ENCODE measurements at regions not wholly inside any gene's neighbourhood (a gene's known extent, or its start where the extent isn't known, plus 50 kb on each side); places are given as distances from the start of the nearest gene placed in this dataset.

GRCh38 chr12:115364921-115365320 is 680.9 kb upstream of the TBX3 start:
- H2AFZ ChIP-seq (replicated peaks): no peak overlapping the region
- no peaks in the 10 kb centered on the region for H3K4me1 Mint-ChIP-seq
- H3K27ac ChIP-seq: no peak overlapping the region
- no peaks in the 10 kb centered on the region for H3K4me1 ChIP-seq
- TF ChIP-seq EZH2 (IDR thresholded peaks at IDR 0.05): no peak
- no peak for TF ChIP-seq EZH2phosphoT487 (IDR thresholded peaks at IDR 0.05)
- no peak for TF ChIP-seq CTCF (IDR thresholded peaks at IDR 0.05)
- peaks cover 6% of the 10 kb centered on the region for H3K9me3 Mint-ChIP-seq
- no peak overlapping the region for H3K4me3 ChIP-seq
- DNase-seq (ENCODE audit: low spot score): no peak
- no peaks in the 10 kb centered on the region for H3F3A ChIP-seq (ENCODE audit: low read depth)
- no peaks in the 10 kb centered on the region for H3K79me2 ChIP-seq (ENCODE audit: low read depth)
- H4K20me1 ChIP-seq (ENCODE audit: low read depth): no peaks in the 10 kb centered on the region
- no peak overlapping the region for H3K4me2 ChIP-seq
- H3K36me3 ChIP-seq: no peaks in the 10 kb centered on the region
- no peaks in the 10 kb centered on the region for H3K36me3 Mint-ChIP-seq
- peaks cover 4% of the 10 kb centered on the region for H3K27me3 Mint-ChIP-seq (ENCODE audit: insufficient read depth, low read depth)
- no peaks in the 10 kb centered on the region for H3K27me3 ChIP-seq
- H3K9me3 ChIP-seq (ENCODE audit: low read depth): no peaks in the 10 kb centered on the region
- H3K27ac Mint-ChIP-seq: no peak overlapping the region
- no peak overlapping the region for H3K9ac ChIP-seq
- H3K4me3 Mint-ChIP-seq: no peak overlapping the region

- Histone ChIP-seq H3F3A (ENCODE audit: low read depth) (no peaks in the 10 kb centered on the region), H3K27me3 (no peaks in the 10 kb centered on the region), H3K36me3 (no peaks in the 10 kb centered on the region), H3K9me3 (ENCODE audit: low read depth) (no peaks in the 10 kb centered on the region), H3K4me3 (no peak overlapping the region), H3K79me2 (ENCODE audit: low read depth) (no peaks in the 10 kb centered on the region), H4K20me1 (ENCODE audit: low read depth) (no peaks in the 10 kb centered on the region), H2AFZ (replicated peaks) (no peak overlapping the region), H3K27ac (no peak overlapping the region), H3K4me1 (no peaks in the 10 kb centered on the region), H3K4me2 (no peak overlapping the region), H3K9ac (no peak overlapping the region)
- Mint-ChIP-seq H3K27ac (no peak overlapping the region), H3K9me3 (peaks cover 1% of the 10 kb centered on the region), H3K4me3 (no peak overlapping the region), H3K36me3 (no peaks in the 10 kb centered on the region), H3K27me3 (ENCODE audit: insufficient read depth, low read depth) (peaks cover 4% of the 10 kb centered on the region), H3K4me1 (no peaks in the 10 kb centered on the region)
- TF ChIP-seq EZH2phosphoT487 (IDR thresholded peaks at IDR 0.05) (no peak), CTCF (IDR thresholded peaks at IDR 0.05) (no peak), EZH2 (IDR thresholded peaks at IDR 0.05) (no peak)
- no peak for DNase-seq (ENCODE audit: low spot score)
Observed at GRCh38 chr12:115362339-115362976, 678.5 kb upstream of the TBX3 start.

GRCh38 chr12:115357681-115358080 is 673.7 kb upstream of the TBX3 start:
- H3K27me3 ChIP-seq: no peaks in the 10 kb centered on the region
- Mint-ChIP-seq H3K36me3 (no peaks in the 10 kb centered on the region), H3K4me3 (no peak overlapping the region), H3K27ac (no peak overlapping the region), H3K27me3 (ENCODE audit: insufficient read depth, low read depth) (peaks cover 3% of the 10 kb centered on the region), H3K9me3 (no peaks in the 10 kb centered on the region), H3K4me1 (no peaks in the 10 kb centered on the region)
- no peak for TF ChIP-seq EZH2phosphoT487 (IDR thresholded peaks at IDR 0.05)
- TF ChIP-seq CTCF (IDR thresholded peaks at IDR 0.05): no peak
- TF ChIP-seq EZH2 (IDR thresholded peaks at IDR 0.05): no peak
- H3K9ac ChIP-seq: no peak overlapping the region
- H3K4me2 ChIP-seq: no peak overlapping the region
- H3K4me1 ChIP-seq: no peaks in the 10 kb centered on the region
- H3F3A ChIP-seq (ENCODE audit: low read depth): no peaks in the 10 kb centered on the region
- H2AFZ ChIP-seq (replicated peaks): no peak overlapping the region
- no peak for DNase-seq (ENCODE audit: low spot score)
- H3K27ac ChIP-seq: no peak overlapping the region
- no peaks in the 10 kb centered on the region for H3K36me3 ChIP-seq
- no peaks in the 10 kb centered on the region for H4K20me1 ChIP-seq (ENCODE audit: low read depth)
- H3K79me2 ChIP-seq (ENCODE audit: low read depth): no peaks in the 10 kb centered on the region
- no peak overlapping the region for H3K4me3 ChIP-seq
- H3K9me3 ChIP-seq (ENCODE audit: low read depth): no peaks in the 10 kb centered on the region
